Neural crest cell (in vitro differentiated cells): ENCODE measurements at regions not wholly inside any gene's neighbourhood (a gene's known extent, or its start where the extent isn't known, plus 50 kb on each side); places are given as distances from the start of the nearest gene placed in this dataset.

Experiments used
- DNase-seq: peaks from one replicate; pipeline ENCODE4 v3.0.0; 2021; ENCODE audit warnings: low read depth, mixed read lengths, low spot score
- H3K27ac Mint-ChIP-seq: one replicate; pipeline ENCODE4 v1.8.0; 2021; ENCODE audit warnings: mild to moderate bottlenecking, mixed read lengths; ENCODE audit not compliant: unreplicated experiment
- H3K27me3 Mint-ChIP-seq: 2 replicates; pipeline ENCODE4 v1.8.0; 2021; ENCODE audit warnings: low read depth, mild to moderate bottlenecking, mixed read lengths
- H3K36me3 Mint-ChIP-seq: 2 replicates; pipeline ENCODE4 v1.8.0; 2021; ENCODE audit warnings: low read depth, mild to moderate bottlenecking, mixed read lengths
- H3K4me1 Mint-ChIP-seq: 2 replicates; pipeline ENCODE4 v1.8.0; 2021; ENCODE audit warnings: mixed read lengths
- H3K4me3 Mint-ChIP-seq: one replicate; pipeline ENCODE4 v1.8.0; 2021; ENCODE audit warnings: mild to moderate bottlenecking, mixed read lengths
- H3K9me3 Mint-ChIP-seq: 2 replicates; pipeline ENCODE4 v1.8.0; 2021; ENCODE audit warnings: mixed read lengths
- CTCF ChIP-seq: fragments of 200-600 bp; sonication (generic); conservative IDR thresholded peaks from 2 replicates; pipeline ENCODE4 v1.5.0; 2021; ENCODE audit warnings: antibody characterized with exemption, mild to moderate bottlenecking

DNA sequence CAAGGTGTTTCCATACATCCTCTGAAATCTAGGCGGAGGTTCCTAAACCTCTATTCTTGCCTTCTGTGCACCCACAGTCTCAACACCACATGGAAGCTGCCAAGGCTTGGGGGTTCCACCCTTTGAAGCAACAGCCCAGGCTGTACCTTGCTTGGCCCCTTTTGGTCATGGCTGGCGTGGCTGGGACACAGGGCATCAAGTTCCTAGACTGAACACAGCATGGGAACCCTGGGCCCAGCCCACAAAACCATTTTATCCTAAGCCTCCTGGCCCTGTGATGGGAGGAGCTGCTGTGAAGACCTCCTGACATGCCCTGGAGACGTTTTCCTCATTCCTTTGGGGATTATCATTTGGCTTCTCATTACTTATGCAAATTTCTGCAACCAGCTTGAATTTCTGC, 739.0 kb upstream of the NECTIN3 start:
- H3K27me3 Mint-ChIP-seq: no peaks in the 10 kb centered on the region
- no peaks in the 10 kb centered on the region for H3K4me1 Mint-ChIP-seq
- DNase-seq: no peak
- H3K36me3 Mint-ChIP-seq: peaks cover 11% of the 10 kb centered on the region
- no peak overlapping the region for H3K4me3 Mint-ChIP-seq
- no peak overlapping the region for H3K27ac Mint-ChIP-seq
- TF ChIP-seq CTCF: no peak
- peaks cover 27% of the 10 kb centered on the region for H3K9me3 Mint-ChIP-seq

- peaks cover 12% of the 10 kb centered on the region for H3K9me3 Mint-ChIP-seq
Observed at GRCh38 chr3:110341047-110341446, 730.6 kb upstream of the NECTIN3 start.

DNA sequence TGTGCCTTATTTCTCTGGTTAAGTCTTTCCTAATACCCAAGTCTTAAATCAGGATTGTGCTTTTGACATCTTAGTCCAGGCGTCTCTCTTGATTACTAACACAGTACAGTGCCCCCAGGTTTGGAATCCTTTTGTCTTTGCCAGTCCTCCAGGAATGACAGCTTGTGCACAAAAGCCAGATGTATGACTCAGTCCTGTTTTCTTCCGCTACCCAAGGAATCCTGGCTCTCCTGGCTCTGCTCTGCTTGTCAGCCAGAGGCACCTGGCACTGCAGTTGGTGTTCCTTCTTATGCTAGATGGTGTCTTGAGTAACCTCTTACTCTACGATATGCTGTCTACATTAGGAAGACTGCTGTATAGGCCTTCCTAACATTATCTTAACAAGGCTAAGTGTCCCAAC, 728.2 kb upstream of the NECTIN3 start:
- Mint-ChIP-seq H3K27ac (no peak overlapping the region), H3K9me3 (peaks cover 2% of the 10 kb centered on the region), H3K36me3 (no peaks in the 10 kb centered on the region), H3K27me3 (no peaks in the 10 kb centered on the region), H3K4me1 (no peaks in the 10 kb centered on the region), H3K4me3 (no peak overlapping the region)
- DNase-seq: no peak
- no peak for TF ChIP-seq CTCF

More at GRCh38 chr3:110341047-110341446, 730.6 kb upstream of the NECTIN3 start:
- no peak overlapping the region for H3K4me3 Mint-ChIP-seq
- no peaks in the 10 kb centered on the region for H3K27me3 Mint-ChIP-seq
- no peak for TF ChIP-seq CTCF
- no peak for DNase-seq
- no peaks in the 10 kb centered on the region for H3K4me1 Mint-ChIP-seq
- H3K27ac Mint-ChIP-seq: no peak overlapping the region
- H3K36me3 Mint-ChIP-seq: peaks cover 11% of the 10 kb centered on the region

DNA sequence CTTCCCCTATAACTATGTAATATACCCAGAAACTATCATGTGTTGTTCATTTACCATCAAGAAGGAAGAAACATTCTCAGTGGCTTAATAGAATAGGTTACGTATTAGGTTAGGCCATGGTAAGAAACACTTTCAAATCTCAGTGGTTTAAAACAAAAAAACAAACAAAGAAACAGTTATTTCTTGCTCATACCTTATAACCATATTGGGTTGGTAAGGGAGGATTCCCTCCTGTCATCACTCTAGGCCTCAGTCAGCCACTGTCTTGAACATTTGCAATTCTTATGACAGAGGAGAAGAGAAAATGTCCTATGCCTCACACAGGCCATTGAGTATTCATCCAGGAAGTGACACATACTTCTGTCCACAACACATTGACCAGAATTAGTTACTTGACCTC, 727.7 kb upstream of the NECTIN3 start:
- Mint-ChIP-seq H3K4me3 (no peak overlapping the region), H3K4me1 (no peaks in the 10 kb centered on the region), H3K36me3 (no peaks in the 10 kb centered on the region), H3K27ac (no peak overlapping the region), H3K9me3 (peaks cover 2% of the 10 kb centered on the region), H3K27me3 (no peaks in the 10 kb centered on the region)
- DNase-seq: no peak
- TF ChIP-seq CTCF: no peak

- no peak for TF ChIP-seq CTCF
- DNase-seq: no peak
- Mint-ChIP-seq H3K4me1 (no peaks in the 10 kb centered on the region), H3K36me3 (no peaks in the 10 kb centered on the region), H3K27ac (no peak overlapping the region), H3K27me3 (no peaks in the 10 kb centered on the region), H3K4me3 (no peak overlapping the region), H3K9me3 (peaks cover 2% of the 10 kb centered on the region)
Observed at GRCh38 chr3:110344487-110344886, 727.1 kb upstream of the NECTIN3 start.
